ENCODE measurements at regions not wholly inside any gene's neighbourhood (a gene's known extent, or its start where the extent isn't known, plus 50 kb on each side); places are given as distances from the start of the nearest gene placed in this dataset.

- TF ChIP-seq CTCF (IDR thresholded peaks at IDR 0.05), result no peak
- no peak for TF ChIP-seq EZH2 (IDR thresholded peaks at IDR 0.05; ENCODE audit: borderline replicate concordance, insufficient read depth, low read depth, low read length, poor library complexity, severe bottlenecking)
Measured at GRCh38 chr7:81301815-81302214, 383.0 kb upstream of the SEMA3C start.

Measured in B cell (primary cell).